ENCODE measurements at regions not wholly inside any gene's neighbourhood (a gene's known extent, or its start where the extent isn't known, plus 50 kb on each side); places are given as distances from the start of the nearest gene placed in this dataset.

GRCh38 chr17:56011406-56012131 is 141.7 kb upstream of the ANKFN1 start:
- DNase-seq: no peak

GRCh38 chr17:56018211-56018610 is 135.1 kb upstream of the ANKFN1 start:
- DNase-seq: no peak

- DNase-seq: no peak
These were observed 132.9 kb upstream of the ANKFN1 start for GRCh38 chr17:56020369-56020768.

GRCh38 chr17:56021681-56022190 is 131.5 kb upstream of the ANKFN1 start:
- DNase-seq: no peak

- no peak for DNase-seq
These were observed 129.4 kb upstream of the ANKFN1 start for GRCh38 chr17:56023851-56024250.

- DNase-seq: no peak
These were observed 126.4 kb upstream of the ANKFN1 start for GRCh38 chr17:56026915-56027314.

GRCh38 chr17:56028837-56029236 is 124.4 kb upstream of the ANKFN1 start:
- DNase-seq: no peak

GRCh38 chr17:56030009-56030624 is 123.2 kb upstream of the ANKFN1 start:
- peak; percentile 11 for DNase-seq

GRCh38 chr17:56031636-56032035 is 121.6 kb upstream of the ANKFN1 start:
- DNase-seq: no peak

GRCh38 chr17:56034197-56034635 is 119.1 kb upstream of the ANKFN1 start:
- no peak for DNase-seq

- DNase-seq: no peak
These were observed 115.1 kb upstream of the ANKFN1 start for GRCh38 chr17:56038131-56038530.

GRCh38 chr17:56045872-56046271 is 107.4 kb upstream of the ANKFN1 start:
- DNase-seq: no peak

GRCh38 chr17:56047331-56047730 is 105.9 kb upstream of the ANKFN1 start:
- no peak for DNase-seq

- no peak for DNase-seq
These were observed 95.4 kb upstream of the ANKFN1 start for GRCh38 chr17:56057869-56058268.

GRCh38 chr17:56064506-56064905 is 88.8 kb upstream of the ANKFN1 start:
- DNase-seq: no peak

GRCh38 chr17:56074361-56074890 is 78.8 kb upstream of the ANKFN1 start:
- DNase-seq: no peak

- DNase-seq: no peak
These were observed 76.3 kb upstream of the ANKFN1 start for GRCh38 chr17:56076980-56077379.

GRCh38 chr17:56083475-56083874 is 69.8 kb upstream of the ANKFN1 start:
- no peak for DNase-seq

- no peak for DNase-seq
These were observed 67.6 kb upstream of the ANKFN1 start for GRCh38 chr17:56085576-56086267.

GRCh38 chr17:56087199-56087598 is 66.1 kb upstream of the ANKFN1 start:
- DNase-seq: no peak

GRCh38 chr17:56096026-56096810 is 57.1 kb upstream of the ANKFN1 start:
- DNase-seq: no peak

- DNase-seq: no peak
These were observed 54.5 kb upstream of the ANKFN1 start for GRCh38 chr17:56098746-56099145.

GRCh38 chr17:56099649-56100048 is 53.6 kb upstream of the ANKFN1 start:
- no peak for DNase-seq
